K562 (cell line): ENCODE measurements at regions not wholly inside any gene's neighbourhood (a gene's known extent, or its start where the extent isn't known, plus 50 kb on each side); places are given as distances from the start of the nearest gene placed in this dataset.

Experiments
- ATAC-seq: fragments of 200-7000 bp; cut with Tn5 transposase; 3 replicates; pipeline ENCODE4 v1.9.1; 2020; ENCODE audit warnings: moderate library complexity
- BruUV-seq: library from RNA; stranded (reverse); fragments of 400-500 nt; replicated peaks from 2 replicates; lab custom pipeline; 2021; lab: Mats Ljungman, UMichigan
- CTCF ChIA-PET: fragments of 300-600 bp; formaldehyde crosslinking; extraction: SDS; loops from one replicate; lab custom pipeline; 2021; ENCODE audit warnings: low intra/inter-chr PET ratio; lab: Yijun Ruan, JAX
- POLR2A ChIA-PET: fragments of 300-600, 350-650 bp; sonication (Branson Sonifier 250); formaldehyde crosslinking; extraction: SDS; loops from one replicate; lab custom pipeline; 2021; ENCODE audit warnings: antibody characterized with exemption, inconsistent platforms; lab: Yijun Ruan, JAX
- DNase-seq, 4 experiments: peaks; one replicate each; pipeline versions ENCODE4 v3.0.0 to v3.0.0-alpha.2; 2011 to 2018; ENCODE audit warnings: low spot score in 3 of 4, mixed read lengths in 3 of 4; ENCODE audit errors: extremely low read depth in 1 of 4
- FAIRE-seq: peaks from 2 replicates; lab custom pipeline; 2011; peaks lifted over from hg19 to GRCh38; lab: Jason Lieb, UNC
- H2AFZ ChIP-seq: 2 replicates; pipeline ENCODE4 v1.6.0; 2011; ENCODE audit warnings: low read depth, low read length, control low read depth, inconsistent platforms
- H3K27ac ChIP-seq: fragments of 200-600 bp; 3 replicates; pipeline ENCODE4 v1.8.0; 2011; ENCODE audit warnings: low read depth, mild to moderate bottlenecking, control low read depth, inconsistent platforms, low read length, moderate library complexity, mixed read lengths; ENCODE audit errors: extremely low read depth
- H3K27me3 ChIP-seq, 2 experiments: fragments of 300-600 bp in 1 of 2; 2 replicates in 1 of 2; 3 replicates in 1 of 2; pipeline versions ENCODE4 v1.6.0 to v1.8.0; 2011; ENCODE audit warnings: inconsistent platforms in 2 of 2, low read length in 2 of 2, mild to moderate bottlenecking in 1 of 2, mixed read lengths in 1 of 2, moderate library complexity in 1 of 2; ENCODE audit not compliant: control insufficient read depth in 2 of 2, insufficient read depth in 2 of 2
- H3K36me3 ChIP-seq: fragments of 300-600 bp; 3 replicates; pipeline ENCODE4 v1.8.0; 2011; ENCODE audit warnings: mild to moderate bottlenecking, low read length, inconsistent platforms; ENCODE audit not compliant: control insufficient read depth, insufficient read depth
- H3K4me1 ChIP-seq, 2 experiments: fragments of 200-600 bp in 1 of 2; replicated peaks in 1 of 2; 2 replicates in 1 of 2; 3 replicates in 1 of 2; pipeline versions ENCODE4 v1.5.1 to v1.8.0; 2011; ENCODE audit warnings: inconsistent platforms in 2 of 2, low read length in 2 of 2, mild to moderate bottlenecking in 1 of 2, mixed read lengths in 1 of 2, moderate library complexity in 1 of 2; ENCODE audit not compliant: control insufficient read depth in 2 of 2, insufficient read depth in 2 of 2
- H3K4me2 ChIP-seq: 2 replicates; pipeline ENCODE4 v1.6.1; 2011; ENCODE audit warnings: low read length, control low read depth, inconsistent platforms, mixed read lengths; ENCODE audit not compliant: insufficient read depth
- H3K4me3 ChIP-seq: fragments of 200-600 bp; sonication (generic), shearing (Covaris generic); 2 replicates; pipeline ENCODE4 v1.5.1; 2016; ENCODE audit warnings: control low read depth, inconsistent platforms
- H3K79me2 ChIP-seq: fragments of 200-600 bp; 3 replicates; pipeline ENCODE4 v1.8.0; 2011; ENCODE audit warnings: low read length, inconsistent platforms; ENCODE audit not compliant: control insufficient read depth, insufficient read depth
- H3K9ac ChIP-seq, 2 experiments: 2 replicates each; pipeline versions ENCODE4 v1.6.0 to v1.6.1; 2011; ENCODE audit warnings: low read depth in 2 of 2, low read length in 2 of 2, control low read depth in 1 of 2, inconsistent platforms in 1 of 2, mild to moderate bottlenecking in 1 of 2, mixed read lengths in 1 of 2; ENCODE audit not compliant: insufficient read depth in 1 of 2
- H3K9me1 ChIP-seq: one replicate; pipeline ENCODE4 v1.6.0; 2011; ENCODE audit warnings: inconsistent platforms, mild to moderate bottlenecking, low read length, moderate library complexity; ENCODE audit not compliant: control insufficient read depth, insufficient read depth
- H3K9me3 ChIP-seq: replicated peaks from 2 replicates; pipeline ENCODE4 v1.5.1; 2011; ENCODE audit warnings: low read depth, low read length, inconsistent platforms; ENCODE audit not compliant: control insufficient read depth, insufficient read depth
- H4K20me1 ChIP-seq: replicated peaks from 2 replicates; pipeline ENCODE4 v1.6.1; 2011; ENCODE audit warnings: low read length, inconsistent platforms, mixed read lengths; ENCODE audit not compliant: control insufficient read depth, insufficient read depth
- HDAC3 ChIP-seq: fragments of 450-650 bp; IDR thresholded peaks from 2 replicates; pipeline ENCODE4 v1.6.1; 2018; ENCODE audit warnings: borderline replicate concordance, mild to moderate bottlenecking, moderate library complexity; ENCODE audit not compliant: partially characterized antibody
- LARP7 ChIP-seq: fragments of 450-650 bp; IDR thresholded peaks from 2 replicates; pipeline ENCODE4 v1.6.1; 2016
- MAFF ChIP-seq: IDR thresholded peaks from 2 replicates; pipeline ENCODE4 v1.6.1; 2012; ENCODE audit warnings: low read length, improper control_type of control experiment
- SIX5 ChIP-seq, 2 experiments: IDR thresholded peaks; 2 replicates each; pipeline ENCODE4 v1.6.1; 2011; ENCODE audit warnings: low read length in 2 of 2, borderline replicate concordance in 1 of 2, low read depth in 1 of 2, mild to moderate bottlenecking in 1 of 2, moderate library complexity in 1 of 2; ENCODE audit not compliant: insufficient read depth in 1 of 2
- WGBS: fragments of 100-300 bp; shearing (Covaris generic); methylation state at CpG from one replicate; pipeline ENCODE4 v1.1.6; 2016; ENCODE audit warnings: low coverage, mixed read lengths; ENCODE audit not compliant: insufficient coverage; ENCODE audit errors: missing lambda C conversion rate; 5-methylcytosine and 5-hydroxymethylcytosine counted together
- in situ Hi-C: fragments of 300-500 bp; cut with MboI; formaldehyde crosslinking; loops from 4 replicates; pipeline ENCODE4 v1.15.0; 2018; ENCODE audit warnings: inconsistent platforms, mixed read lengths
- intact Hi-C: fragments of 100-400 bp; cut with micrococcal nuclease; formaldehyde crosslinking; loops from 2 replicates; pipeline ENCODE4 v1.14.2; 2022
- TF ChIP-seq, protein P1 (sequence below): sonication (generic); formaldehyde crosslinking; IDR thresholded peaks from 2 replicates; pipeline ENCODE4 v1.8.1; 2022; ENCODE audit warnings: missing genetic modification reagents
- TF ChIP-seq, protein P2 (sequence below): fragments of 200-800 bp; sonication (Bioruptor generic); IDR thresholded peaks from 2 replicates; pipeline ENCODE4 v1.6.1; 2017; ENCODE audit warnings: missing genetic modification characterization, missing compliant biosample characterization

GRCh38 chr2:62569907-62570841 is 64.2 kb upstream of the TMEM17 start:
- Histone ChIP-seq H3K4me1 (peaks cover 0 to 8% of the 10 kb centered on the region in 2 experiments; a peak in 1 of 5 replicates), H3K27ac (no peak overlapping the region), H3K9ac (no peak overlapping the region), H3K4me3 (no peak overlapping the region), H3K36me3 (no peaks in the 10 kb centered on the region), H3K9me3 (no peaks in the 10 kb centered on the region), H3K9me1 (no peaks in the 10 kb centered on the region), H4K20me1 (no peaks in the 10 kb centered on the region), H3K27me3 (peaks cover 17 to 20% of the 10 kb centered on the region in 2 experiments), H3K79me2 (no peaks in the 10 kb centered on the region), H2AFZ (no peak overlapping the region), H3K4me2 (no peak overlapping the region)
- in situ Hi-C loops = no loop called here
- ATAC-seq (no peak), FAIRE-seq (no peak), DNase-seq (no peak)
- CTCF ChIA-PET = no interaction called here
- POLR2A ChIA-PET = interaction anchor here (0.6 kb wide), 1 partner anchor 10 kb away, joined by 4 read pairs; no protein-coding TSS in a partner anchor
- intact Hi-C loops = no loop called here
- 5% methylated on average over 22 of the region's 23 CpGs for WGBS
- BruUV-seq = no TSS peak
- TF ChIP-seq LARP7 (no peak), MAFF (no peak), SIX5 (IDR thresholded peaks at IDR 0.05; ENCODE audit: borderline replicate concordance in 1 of 2, insufficient read depth in 1 of 2, low read depth in 1 of 2, low read length in 2 of 2) (no peak), HDAC3 (no peak)
- TF ChIP-seq, protein P1, sequence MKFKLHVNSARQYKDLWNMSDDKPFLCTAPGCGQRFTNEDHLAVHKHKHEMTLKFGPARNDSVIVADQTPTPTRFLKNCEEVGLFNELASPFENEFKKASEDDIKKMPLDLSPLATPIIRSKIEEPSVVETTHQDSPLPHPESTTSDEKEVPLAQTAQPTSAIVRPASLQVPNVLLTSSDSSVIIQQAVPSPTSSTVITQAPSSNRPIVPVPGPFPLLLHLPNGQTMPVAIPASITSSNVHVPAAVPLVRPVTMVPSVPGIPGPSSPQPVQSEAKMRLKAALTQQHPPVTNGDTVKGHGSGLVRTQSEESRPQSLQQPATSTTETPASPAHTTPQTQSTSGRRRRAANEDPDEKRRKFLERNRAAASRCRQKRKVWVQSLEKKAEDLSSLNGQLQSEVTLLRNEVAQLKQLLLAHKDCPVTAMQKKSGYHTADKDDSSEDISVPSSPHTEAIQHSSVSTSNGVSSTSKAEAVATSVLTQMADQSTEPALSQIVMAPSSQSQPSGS (CRISPR knock-in tag) = no peak
- TF ChIP-seq, protein P2, sequence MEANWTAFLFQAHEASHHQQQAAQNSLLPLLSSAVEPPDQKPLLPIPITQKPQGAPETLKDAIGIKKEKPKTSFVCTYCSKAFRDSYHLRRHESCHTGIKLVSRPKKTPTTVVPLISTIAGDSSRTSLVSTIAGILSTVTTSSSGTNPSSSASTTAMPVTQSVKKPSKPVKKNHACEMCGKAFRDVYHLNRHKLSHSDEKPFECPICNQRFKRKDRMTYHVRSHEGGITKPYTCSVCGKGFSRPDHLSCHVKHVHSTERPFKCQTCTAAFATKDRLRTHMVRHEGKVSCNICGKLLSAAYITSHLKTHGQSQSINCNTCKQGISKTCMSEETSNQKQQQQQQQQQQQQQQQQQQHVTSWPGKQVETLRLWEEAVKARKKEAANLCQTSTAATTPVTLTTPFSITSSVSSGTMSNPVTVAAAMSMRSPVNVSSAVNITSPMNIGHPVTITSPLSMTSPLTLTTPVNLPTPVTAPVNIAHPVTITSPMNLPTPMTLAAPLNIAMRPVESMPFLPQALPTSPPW (CRISPR knock-in tag) = no peak
